NCI-H128 (cell line): ENCODE measurements at regions not wholly inside any gene's neighbourhood (a gene's known extent, or its start where the extent isn't known, plus 50 kb on each side); places are given as distances from the start of the nearest gene placed in this dataset.

Source experiments
- DNase-seq: peaks from one replicate; lab custom pipeline; 2025; ENCODE audit not compliant: unreplicated experiment; lab: John Stamatoyannopoulos, UW

DNA sequence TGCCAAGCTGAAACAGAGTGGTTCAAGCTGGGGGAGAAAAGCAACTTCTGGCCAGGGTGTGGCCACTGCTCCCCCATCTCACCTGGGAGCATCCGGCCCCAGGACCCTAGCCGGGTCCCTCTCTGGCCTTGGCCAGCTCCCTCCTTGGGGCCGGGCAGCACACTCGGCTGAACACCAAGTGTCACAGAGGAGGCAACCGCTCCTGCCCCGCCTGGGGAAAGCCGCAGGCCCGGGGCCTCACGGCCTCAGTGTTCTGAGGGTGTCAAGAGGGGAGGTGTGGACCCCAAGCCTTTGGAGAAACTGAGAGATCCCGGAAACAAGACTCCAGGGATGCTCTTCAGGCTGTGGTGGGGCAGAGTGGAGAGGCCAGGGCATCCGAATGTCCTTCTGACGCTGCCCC lies 88.4 kb downstream of the ENGASE start:
- no peak for DNase-seq

DNA sequence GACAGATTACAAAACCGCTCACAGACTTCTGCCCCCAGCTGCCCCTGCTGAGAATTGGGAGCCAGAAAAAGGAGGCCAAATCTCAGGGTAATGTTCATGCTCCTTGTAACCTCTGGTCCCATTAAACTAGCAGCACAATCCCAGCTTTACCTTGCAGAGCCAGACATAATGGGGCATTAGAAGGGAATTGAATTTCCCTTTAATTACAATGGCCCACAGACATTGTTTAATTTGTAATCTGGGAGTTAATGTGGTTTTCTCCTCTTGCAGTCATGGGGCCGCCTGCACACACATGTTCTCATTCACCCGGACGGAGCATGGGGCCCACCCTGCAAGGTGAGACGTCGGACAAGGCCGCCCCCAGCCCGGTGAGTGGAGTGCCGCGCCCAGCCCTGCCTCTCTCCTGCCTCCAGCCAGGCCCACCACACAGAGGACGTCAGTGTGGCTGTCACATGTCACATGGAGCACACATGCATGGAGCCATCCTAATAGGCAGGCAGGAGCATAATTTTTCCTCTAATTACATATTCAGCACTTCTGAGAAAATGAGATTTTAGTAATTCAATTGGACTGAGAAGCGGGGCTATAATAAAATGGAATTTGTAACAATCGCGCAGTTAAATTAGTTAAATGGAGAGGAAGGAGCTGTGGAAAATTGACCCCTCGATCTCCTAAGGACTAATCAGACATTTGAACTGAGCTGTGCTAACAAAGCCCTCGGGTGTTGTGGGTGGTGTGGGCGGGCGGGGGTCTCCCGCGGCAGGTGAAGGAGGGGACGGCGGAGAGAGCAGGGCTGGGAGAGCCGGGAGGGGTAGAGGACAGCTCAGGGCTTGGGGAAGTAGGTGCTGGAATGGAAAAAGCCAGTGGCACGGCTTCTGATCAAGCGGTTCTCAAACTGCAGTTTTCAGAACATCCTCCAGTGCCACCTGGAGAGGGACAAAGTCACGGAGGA lies 87.7 kb downstream of the ENGASE start:
- DNase-seq = no peak

DNA sequence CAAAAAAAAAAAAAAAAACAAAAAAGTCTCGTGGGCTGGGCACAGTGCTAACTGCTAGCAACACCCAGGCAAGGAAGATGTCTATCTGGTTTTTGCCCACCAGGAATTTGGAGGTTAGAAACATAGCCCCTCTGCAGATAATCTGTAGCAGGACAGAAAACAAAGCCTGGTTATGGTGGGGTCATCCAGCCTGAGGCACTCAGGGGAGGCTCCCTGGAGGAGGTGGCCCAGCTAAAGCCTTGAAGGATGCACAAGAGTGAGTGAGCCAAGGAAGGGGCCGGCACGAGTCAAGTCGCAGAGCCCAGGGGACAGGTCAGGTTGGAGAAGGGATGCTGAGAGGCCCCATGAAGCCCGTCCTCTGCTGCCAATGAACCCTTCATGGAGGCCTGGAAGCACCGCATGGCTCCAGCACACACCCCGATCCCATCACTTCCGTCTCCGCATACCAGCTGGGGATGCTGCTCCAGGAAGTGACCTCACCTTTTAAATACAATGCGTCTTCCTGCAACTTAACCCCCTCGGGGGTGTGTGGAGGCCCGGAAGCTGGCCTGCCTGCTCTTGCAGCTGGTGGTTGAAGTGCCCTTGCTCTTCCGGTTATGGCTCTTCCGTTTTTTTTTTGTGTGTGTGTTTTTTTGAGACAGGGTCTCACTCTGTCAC lies 86.5 kb downstream of the ENGASE start:
- no peak for DNase-seq

DNA sequence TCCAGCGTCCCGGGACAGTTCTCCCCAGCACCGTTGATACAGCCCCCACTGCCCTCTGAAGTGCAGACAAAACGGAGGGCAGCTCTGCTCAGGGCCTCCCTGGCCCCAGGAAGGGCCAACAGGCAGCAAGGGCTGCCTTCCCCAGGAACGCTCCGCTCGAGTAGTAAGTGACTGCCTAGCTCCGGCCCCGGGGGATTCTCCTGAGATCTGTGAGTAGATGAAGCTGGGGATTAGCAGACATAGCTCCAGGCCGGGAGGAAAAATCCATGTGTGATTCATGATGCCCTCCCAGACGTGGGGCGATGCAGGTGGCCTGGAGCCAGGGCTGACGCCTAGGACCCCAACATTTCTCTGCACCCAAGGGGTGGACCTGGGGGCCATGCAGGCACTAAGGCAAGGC lies 85.3 kb downstream of the ENGASE start:
- no peak for DNase-seq

DNA sequence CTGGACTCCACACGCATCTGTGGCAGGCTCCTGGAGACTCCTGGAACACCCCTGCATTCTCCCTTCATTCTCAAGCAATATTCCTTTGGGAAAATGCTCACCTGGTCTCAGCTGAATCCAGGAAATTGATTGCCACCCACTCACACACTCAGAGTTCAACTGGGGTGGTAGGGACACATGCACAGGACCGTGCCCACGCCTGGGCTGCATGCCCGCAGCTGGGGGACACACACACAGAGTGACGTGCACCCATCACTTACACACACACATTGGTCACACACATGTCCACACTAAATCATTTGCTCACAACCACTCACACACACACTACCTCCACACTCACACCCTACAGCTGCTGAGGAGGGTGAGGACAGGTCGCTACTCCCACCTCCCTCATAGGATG lies 84.8 kb downstream of the ENGASE start:
- DNase-seq = no peak

DNA sequence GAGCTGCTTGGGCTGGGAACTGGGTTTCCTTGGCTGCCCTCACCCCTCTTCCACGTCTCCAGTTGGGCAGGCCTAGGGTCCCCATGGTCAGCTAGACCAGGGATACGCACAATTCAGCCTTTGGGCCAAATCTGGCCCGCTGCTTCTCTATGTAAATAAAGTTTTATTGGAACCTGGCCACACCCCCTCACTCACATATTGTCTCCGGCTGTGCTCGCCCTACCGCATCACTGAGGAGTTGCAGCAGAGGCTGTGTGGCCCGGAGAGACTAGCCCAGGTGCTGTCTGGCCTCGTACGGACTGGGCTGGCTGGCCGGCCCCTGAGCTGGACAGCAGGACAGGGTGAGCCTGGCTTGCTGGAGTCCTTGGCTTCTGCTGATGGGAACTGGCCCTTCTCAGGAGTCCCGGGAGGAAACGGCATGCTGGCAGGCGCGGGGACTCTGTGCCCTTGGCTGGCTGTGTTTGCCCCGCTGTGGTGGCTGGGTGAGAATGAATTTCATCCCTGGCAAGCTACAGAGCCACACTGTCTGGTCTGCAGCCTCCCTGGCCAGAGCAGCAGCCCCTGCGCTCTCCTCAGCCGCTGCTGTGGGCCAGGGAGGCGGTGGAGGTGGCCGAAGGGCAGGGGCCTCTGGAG lies 82.0 kb downstream of the ENGASE start:
- DNase-seq = no peak

DNA sequence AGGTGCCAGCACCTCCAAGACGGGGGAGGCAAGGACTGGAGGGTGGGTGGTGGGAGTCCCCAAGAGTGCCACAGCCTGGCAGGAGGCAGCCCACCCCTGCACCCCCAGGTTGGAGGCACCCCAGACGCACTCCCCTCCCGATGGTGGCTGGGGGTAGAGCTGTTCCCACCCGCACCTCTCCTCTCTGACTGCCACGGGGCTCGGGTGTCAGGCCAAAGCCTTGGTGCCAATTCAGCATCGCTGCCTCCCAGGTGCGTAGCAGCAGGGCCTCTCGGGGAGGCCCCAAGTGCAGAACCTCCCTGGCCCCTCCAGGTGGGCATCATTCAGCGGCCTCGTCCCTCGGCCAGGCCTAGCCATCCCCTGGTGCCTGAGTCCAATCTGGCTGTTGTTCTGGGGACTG lies 81.1 kb downstream of the ENGASE start:
- no peak for DNase-seq

DNA sequence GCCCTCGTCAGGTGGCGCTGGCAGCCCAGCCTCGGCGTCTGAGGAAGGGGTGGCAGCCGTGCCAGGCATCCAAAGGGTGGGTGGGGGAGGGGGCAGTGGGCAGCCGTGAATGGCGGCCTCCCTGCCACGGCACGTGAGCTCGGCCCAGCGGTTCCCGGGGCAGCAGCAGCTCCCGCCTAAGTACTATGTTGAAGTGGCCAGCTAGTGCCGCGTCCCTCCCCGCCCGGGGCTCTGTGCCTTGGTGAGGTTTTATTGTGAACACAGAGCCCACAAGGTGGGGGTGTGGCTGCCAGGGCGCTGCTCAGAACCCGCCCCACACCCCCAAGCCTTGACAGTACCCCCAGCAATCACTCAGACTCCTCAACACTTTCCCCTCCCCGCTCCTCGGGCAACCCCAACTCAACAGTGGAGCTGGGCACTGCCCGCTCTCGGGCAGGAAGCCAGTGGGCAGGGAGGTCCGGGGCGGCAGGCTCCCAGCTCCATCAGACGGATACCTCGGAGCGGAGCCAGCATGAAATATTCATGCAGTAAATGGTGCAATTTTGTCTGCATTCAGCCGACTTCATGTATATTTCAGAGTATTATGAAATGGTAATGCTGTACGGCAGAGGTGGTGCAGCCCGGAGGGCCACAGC lies 80.4 kb downstream of the ENGASE start:
- no peak for DNase-seq

DNA sequence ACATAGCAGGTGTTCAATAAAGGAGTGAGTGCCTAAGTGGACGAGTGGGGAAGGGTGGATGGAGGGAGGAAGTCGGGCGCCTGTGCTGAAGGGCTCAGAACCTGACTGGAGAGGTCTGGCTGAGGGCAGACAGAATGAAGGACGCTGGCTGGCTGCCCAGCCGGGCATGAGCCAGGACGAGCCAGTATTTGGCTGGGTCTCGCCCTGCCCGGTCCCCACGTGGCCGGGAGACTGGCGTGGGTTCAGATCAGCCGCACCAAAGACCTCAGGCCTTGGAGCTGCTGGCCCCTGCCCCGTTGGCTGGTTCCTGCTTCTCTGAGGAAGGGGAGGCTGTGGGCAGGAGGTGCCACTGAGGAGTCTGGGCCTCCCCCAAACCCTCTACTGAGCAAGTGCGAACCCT lies 79.8 kb downstream of the ENGASE start:
- no peak for DNase-seq

DNA sequence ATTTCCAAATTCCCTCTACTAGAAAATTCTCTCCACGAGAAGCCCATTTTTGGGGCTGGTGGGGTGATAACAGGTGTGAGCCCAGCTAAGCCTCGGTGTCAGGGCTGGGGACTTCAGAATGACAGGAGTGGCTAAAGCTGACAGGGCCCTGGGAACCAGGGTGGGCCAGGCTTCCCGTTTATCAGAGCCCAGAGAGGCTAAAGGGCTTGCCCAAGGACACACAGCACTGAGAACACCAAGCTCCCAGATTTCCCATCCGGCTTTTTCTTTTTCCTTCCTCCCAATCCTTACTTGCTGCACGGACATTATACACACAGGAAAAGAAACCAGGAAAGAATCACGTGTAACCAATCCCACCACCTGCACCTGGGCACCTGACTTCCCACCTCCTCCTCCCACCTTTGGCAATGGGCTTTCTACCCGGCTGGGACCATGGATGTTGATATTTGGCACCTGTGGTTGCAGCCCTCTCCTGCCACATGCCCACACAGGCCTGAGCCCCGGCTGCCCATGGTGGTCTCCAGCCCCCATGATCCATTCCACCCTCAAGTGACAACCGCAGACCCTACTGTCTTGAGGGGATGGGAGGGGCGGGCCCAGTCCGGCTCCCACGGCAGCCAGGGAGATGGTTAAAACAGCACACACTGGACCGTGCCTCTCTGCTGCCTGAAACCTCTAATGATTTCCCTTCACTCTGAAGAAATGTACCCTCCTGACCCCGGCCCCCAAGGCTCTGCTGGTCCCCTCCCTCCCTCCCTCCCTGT lies 78.9 kb downstream of the ENGASE start:
- no peak for DNase-seq

DNA sequence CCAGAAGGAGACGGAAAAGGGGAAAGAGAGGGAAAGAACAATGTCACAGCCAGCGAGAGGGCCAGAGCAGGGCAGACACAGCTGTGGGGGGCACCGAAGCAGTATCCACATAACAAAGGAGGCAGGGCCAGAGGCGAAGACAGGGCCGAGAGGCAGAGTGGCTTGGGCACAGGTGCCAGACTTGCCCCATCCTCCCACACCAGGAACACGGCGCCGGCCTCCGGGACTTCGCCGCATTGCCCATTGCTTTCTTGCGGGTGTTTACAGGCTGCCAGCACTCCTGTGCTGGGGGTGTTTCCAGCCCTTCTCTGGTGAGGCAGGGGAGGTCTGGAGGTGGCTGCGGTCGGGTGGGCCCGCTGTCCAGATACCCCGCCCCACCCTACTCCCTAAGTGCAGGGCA lies 78.0 kb downstream of the ENGASE start:
- no peak for DNase-seq

DNA sequence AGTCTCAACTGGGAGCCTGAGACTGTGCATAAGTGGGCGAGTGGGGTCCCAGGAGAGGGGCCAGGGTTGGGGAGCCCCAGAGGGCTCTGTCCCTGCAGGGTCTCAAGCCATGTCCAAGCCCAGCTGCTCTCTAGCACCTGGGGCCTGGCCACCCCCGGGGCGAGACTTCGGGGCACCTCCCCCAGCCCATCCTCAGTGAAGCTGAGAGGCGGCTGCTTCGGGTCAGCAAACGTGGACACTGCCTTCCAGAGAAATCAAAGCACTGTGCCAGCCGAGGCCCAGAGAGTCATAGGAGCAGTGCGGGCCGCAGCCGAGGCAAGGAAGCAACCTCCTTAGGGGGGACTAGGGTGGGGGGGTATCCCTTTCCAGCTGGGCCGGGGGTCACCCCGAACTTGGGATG lies 77.5 kb downstream of the ENGASE start:
- DNase-seq = no peak

DNA sequence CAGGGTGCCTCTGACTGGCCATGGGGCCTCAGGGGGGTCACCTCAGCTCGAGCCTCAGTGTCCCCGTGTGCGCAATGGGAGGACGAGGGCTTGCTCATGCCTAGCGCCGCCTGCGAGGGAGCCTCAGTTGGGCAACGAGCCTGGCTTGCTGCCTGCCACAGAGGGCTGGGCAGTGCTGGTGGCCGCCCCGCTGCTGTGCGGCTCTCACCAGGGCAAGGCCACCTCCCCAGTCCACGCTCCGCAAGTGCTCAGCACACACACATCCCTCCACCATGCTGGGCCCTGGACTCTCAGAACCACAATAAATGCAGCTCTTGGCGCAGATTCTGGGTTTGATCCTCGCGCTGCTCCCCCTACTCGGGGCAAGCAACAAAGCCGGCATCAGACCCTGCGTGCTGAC lies 76.2 kb downstream of the ENGASE start:
- DNase-seq = no peak

DNA sequence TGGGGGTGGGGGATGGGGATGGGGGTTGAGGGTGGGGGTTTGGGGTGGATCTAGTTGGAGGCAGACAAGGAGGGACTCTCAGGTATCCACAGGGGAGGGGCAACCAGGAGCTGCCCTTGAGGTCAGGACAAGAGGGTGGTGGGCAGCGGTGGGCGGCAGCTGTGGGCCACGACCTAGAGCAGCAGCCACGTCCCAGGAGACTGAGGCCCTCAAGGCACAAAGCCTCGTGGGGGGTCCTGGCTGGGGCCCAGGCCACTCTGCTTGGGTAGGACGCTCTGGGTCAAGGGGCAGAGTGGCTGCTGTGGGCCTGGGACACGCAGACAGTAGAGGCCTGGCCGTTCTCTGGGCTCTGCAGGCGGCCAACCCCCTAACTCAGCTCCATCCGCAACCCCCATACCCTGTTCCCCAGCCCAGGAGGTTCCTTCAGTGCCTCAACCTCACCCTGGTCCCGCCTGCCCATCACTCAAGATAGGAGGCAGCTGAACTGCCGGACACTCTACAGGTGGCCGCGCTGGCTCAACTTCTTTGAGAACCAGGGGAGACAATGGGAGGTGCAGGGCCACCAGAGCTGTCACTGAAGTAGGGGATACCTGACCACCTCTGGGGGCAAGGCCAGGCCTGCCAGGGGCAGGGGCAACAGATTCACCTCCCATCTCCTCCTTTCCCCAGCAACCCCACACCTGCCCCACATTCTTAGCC lies 75.6 kb downstream of the ENGASE start:
- DNase-seq = no peak

DNA sequence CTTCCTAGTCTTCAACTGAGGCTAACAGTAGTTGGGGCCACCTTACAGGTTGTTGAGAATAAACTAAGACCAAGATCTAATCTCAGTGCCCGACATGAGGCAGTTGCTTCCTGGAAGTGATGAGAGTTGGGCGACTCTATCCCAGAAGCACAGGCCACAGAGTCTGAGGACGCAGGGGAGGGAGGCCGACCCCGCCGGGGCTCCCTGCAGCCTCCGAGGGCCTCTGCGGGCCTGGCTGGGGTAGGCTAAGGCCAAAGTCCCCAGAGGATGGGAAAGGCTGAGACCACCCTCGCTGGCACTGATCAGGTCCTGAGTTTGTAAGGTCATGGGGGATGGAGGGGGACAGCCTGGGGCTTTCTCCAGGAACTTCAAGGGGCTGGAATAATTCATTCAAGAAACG lies 74.0 kb downstream of the ENGASE start:
- DNase-seq = no peak

DNA sequence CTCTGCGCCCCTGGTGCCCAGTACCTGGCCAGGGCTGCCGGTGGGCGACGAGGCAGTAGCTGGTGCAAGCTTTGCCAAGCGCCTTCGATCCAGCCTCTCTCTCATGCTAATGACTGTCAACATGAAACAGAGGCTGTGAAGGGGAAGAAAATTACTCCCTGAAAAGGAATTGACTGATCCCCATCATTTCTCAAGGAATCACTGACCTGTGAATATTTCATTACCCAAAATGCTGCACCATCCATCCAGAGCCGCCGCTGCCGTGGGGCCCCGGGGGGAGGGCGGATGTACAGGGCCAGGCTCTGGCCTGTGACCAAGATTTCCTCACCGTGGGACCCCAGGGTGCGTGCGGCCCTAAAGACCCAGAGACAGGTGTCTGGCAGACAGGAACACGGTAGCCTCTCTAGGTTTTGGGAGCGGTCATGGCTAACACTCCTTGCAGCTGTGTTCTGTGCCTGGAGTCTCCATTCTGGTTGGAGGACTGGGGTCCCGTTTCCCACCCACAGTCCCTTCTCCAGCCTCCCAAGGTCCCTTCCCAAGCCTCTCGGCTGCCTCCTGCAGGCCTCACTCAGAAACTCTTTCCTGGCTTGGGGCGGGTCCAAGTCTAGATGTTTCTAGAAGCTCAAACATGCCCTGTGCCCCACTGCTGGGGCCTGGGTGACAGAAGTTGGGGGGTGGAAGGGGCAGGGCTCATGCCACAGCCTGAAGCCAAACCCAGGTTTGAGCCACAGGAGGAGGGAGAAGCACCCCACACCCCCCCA lies 73.3 kb downstream of the ENGASE start:
- no peak for DNase-seq

DNA sequence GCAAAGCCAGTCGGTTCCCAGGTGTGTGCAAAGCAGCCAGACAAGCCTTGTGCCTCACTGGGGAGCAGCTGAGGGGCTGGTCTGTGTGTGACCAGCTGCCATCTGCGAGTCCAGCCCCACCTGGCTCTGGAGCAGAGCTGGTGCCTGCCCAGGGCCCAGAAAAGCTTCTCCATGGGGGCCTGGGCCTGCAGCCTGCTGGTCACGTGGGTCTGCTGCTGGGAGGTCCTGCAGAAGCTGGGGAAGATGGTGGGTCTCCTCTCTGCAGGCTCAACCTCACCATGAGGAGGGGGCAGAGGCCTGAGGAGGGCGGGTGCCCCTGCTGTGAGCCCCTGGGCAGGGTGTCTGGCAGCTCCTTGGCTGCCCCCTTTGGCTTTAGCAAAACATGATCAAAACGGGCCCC lies 71.9 kb downstream of the ENGASE start:
- no peak for DNase-seq

DNA sequence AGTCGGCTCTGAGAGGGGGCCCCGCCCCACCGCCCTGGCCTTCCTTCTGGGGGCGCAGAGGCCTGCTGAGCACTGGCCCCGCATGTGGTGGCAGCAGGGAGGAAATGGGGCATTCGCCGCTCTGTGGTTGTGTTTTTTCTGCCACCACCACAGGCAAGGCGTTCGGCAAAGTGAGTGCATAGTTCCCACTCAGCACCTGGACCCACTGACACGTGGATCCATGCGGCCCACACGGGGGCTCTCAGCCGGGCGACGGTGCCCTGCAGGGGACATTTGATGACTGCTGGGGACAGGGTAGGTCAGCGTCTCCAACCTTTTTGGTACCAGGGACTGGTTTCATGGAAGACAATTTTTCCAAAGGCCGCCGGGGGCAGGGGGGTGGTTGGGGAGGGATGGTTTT lies 70.9 kb downstream of the ENGASE start:
- DNase-seq = no peak

DNA sequence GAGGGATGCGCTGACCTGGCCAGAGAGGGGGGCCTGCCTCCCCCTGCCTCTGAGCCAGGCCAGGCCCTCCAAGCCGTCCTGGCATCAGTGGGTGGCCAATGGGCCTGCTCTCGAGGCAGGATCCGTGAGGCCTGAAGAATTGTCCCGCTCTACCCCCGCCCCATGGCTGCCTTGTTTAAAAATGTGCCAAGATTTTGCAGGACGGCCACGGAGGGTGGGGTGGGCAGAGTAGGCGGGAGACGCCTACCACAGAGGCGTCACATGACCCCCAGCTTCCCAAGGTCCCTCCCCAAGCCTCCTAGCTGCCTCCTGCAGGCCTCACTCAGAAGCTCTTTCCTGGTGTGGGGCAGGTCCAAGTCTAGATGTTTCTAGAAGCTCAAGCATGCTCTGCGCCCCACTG lies 69.5 kb downstream of the ENGASE start:
- DNase-seq = no peak

DNA sequence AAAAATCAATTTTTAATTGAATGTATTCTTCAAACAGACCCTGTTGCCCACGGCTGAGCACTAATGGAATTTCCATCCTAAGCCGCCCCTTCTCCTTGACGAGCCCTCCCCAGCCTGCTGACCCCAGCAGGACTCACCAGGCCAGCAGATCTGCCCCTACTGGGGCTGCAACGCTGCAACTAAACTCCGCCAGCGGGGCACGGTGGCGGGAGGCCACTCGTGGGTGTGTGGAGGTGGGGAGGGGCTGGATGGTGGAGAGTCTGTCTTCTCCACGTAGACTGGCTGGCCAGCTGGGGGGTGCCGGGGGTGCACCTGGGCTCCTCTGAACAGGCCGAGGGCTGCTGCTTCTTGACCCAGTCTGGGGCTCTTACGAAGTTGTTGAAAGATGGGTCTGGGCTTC lies 67.8 kb downstream of the ENGASE start:
- no peak for DNase-seq
